SK-N-DZ (cell line): ENCODE measurements at regions not wholly inside any gene's neighbourhood (a gene's known extent, or its start where the extent isn't known, plus 50 kb on each side); places are given as distances from the start of the nearest gene placed in this dataset.
"Not testable (repeated sequence)": the region's sequence is repeated elsewhere in the genome, so short reads cannot be mapped to it uniquely, and the experiment has no call there.

Experiments used
- DNase-seq: peaks from one replicate; pipeline ENCODE4 v3.0.0-alpha.2; 2015; ENCODE audit warnings: low spot score

DNA sequence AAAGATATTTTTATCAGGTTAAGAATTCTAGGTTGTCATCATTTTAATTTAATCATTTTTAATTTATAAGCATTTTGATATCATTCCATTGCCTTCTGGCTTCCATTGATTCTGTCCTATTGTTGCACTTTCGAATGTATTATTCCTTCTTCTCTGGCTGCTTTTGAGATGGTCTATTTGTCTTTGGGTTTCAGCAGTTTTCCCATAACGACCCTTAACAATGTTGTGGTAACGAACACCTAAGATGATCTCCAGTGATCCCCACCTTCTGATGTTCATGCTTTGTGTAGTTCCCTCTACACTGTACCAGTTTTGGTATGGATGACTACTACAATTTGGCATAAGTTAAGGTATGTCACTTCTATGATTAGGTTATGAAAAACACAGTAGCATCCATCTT is 59.9 kb downstream of the MINAR1 start:
- DNase-seq, result no peak

DNA sequence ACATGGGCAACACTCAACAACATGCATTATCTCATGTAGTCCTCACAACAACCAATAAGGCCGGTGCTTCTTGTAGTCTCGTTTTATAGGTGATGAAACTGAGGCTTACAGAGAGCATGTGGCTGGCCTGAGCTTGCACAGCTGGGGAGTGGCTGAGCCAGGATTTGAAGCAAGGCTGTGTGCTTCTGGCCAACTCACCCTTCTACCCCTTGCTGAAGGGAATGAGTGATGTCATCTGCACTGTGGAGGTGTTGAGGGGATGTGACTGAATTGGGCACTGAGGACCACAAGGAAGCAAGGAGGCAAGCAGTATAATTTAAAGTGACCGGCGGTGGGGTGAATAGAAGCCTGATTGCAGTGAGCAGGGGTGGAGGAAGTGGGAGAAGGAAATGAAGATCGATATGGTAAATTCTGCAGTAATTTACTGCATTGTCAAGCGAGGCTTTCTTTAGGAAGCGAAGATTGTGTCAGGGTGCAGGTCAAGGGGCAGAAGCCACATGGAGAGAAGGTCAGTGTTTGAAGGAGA is 62.3 kb downstream of the MINAR1 start:
- DNase-seq, result no peak

- DNase-seq, result no peak
These were observed 63.0 kb downstream of the MINAR1 start for GRCh38 chr15:79494963-79495755.

DNA sequence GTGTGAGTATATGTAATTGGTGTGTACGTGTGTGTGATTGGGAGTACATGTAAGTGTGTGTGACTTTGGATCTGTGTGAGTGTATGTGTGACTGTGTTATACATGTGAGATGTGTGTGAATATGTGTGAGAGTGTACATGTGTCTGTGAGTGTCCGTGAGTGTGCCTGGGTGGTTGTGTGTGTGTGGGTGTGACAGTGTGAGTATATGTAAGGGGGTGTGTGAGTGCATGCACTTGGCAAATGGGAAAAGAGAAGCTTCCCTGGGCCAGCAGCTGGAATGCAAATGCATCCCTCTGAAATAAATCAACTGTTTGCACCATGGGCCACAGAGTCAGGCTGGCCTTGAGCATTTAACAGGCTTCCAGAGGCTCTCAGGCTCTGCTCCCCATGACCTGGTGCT is 63.6 kb downstream of the MINAR1 start:
- no peak for DNase-seq

DNA sequence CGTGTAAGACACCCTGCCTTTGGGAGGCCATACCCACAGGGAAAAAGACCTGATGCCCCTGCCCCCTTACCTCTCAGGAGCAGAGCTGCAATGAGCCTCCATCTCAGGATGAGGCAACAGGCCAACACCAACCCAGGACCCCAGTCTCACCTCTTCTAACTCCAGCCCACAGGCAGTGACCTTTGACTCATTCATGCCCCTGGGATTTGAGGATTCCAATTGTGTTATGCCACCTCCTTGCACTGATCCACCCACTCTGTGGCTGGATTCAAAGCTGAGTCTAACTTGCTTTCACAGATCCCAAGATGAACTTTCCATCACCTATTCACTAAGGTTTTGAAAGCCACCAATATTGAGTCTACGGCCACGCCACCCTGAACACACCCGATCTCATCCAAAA is 64.7 kb downstream of the MINAR1 start:
- no peak for DNase-seq

- no peak for DNase-seq
These were observed 69.0 kb downstream of the MINAR1 start for GRCh38 chr15:79501086-79501485.

GRCh38 chr15:79505956-79506355 is 73.8 kb downstream of the MINAR1 start:
- DNase-seq, result no peak

GRCh38 chr15:79512844-79513243 is 80.7 kb downstream of the MINAR1 start:
- DNase-seq, result not testable (repeated sequence)

GRCh38 chr15:79513417-79513816 is 81.3 kb downstream of the MINAR1 start:
- no peak for DNase-seq

- DNase-seq, result no peak
These were observed 81.8 kb downstream of the MINAR1 start for GRCh38 chr15:79513940-79514339.

DNA sequence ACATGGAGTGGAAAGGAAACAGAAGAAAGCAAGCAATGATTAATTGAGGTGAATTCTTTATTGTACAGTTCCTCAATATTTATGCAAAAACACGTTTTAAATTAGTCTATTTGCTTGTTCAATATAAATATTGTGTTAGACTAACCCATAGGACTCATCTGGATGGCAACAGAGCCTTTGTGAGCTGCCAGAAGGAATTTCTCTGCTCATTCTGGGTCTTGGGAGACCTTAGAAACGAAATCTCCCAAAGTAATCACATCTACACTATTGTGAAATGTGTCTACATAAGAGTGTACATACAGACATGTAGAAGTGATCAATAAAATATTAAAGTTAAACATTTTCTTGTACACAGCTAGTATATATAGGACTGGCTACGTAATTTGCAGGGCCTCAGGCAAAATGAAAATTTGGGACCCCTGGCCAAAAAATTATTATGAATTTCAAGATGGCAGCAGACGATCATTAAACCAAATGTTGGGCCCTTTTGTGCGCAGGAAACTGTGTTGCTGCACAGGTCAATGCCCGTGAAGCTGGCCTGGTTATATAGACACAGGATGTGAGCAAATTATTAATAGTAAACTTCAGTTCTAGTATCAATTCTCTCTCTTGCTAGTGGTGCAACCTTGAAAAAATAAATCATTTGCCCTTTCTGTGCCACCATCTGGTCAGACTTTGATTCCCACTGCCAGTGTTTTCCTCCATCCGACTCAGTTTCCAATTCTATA is 83.3 kb downstream of the MINAR1 start:
- no peak for DNase-seq

DNA sequence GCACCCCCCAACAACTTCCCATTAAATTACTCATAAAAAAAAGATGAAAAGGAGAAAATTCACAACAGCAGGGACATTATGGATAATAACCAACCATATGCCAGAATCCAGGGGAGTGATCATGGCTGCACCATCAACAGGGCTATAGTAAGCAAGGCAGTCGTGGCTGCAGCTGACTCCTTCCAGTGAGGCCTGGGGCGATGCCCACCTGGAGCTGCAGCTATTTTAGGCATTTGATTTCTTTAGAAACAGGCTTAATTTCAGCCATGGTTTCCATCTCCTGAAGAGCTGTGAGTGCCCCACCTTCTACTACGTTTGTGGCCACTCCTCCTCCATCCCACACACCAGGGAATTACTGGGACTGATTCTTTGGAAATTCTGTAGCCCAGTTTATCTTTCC is 84.0 kb downstream of the MINAR1 start:
- DNase-seq, result no peak

DNA sequence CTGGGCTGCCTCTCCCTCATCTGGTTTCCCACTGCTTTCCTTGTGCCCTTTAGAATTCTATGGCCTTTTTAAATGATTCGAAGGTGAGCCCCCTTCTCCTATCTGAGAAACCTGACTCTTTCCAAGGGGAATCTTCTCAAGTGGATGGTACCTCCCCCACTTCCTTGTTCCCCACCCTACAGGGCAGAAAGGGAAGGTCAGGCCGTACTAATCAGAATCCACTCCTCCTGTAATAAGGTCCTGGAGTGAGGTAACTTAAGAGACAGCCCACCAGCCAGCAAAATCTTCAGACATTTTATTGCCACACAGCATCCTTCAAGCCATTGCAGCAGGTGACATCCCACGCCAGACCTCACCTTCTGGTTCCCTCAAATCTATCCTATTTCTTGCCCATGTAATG is 84.5 kb downstream of the MINAR1 start:
- no peak for DNase-seq

GRCh38 chr15:79519628-79520027 is 87.5 kb downstream of the MINAR1 start:
- no peak for DNase-seq

GRCh38 chr15:79520654-79521053 is 88.5 kb downstream of the MINAR1 start:
- DNase-seq, result no peak

GRCh38 chr15:79522656-79523055 is 90.5 kb downstream of the MINAR1 start:
- DNase-seq, result no peak

GRCh38 chr15:79523266-79523665 is 91.1 kb downstream of the MINAR1 start:
- DNase-seq, result peak; percentile 17

- no peak for DNase-seq
These were observed 92.4 kb downstream of the MINAR1 start for GRCh38 chr15:79524531-79524930.

- peak; percentile 10 for DNase-seq
These were observed 94.2 kb downstream of the MINAR1 start for GRCh38 chr15:79526376-79526775.

DNA sequence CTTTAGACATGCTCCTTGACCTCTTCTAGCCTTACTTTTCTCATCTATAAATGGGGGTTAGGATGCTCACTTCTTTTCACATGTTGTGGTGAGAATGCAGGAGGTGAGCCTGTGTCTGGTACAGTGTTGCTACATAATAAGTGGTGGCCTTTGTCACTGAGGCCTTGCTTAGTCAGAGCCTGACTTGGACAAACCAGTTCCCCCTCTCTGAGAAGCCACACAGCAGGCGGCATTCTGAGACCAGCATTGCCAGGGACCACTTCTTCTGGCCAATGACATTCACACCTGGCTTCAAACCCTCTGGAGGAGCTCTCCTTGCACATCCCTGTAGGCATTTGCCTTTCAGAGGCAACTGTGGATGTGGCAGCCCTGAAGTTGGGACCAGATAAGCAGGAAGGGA is 95.7 kb downstream of the MINAR1 start:
- DNase-seq, result no peak

GRCh38 chr15:79529157-79529785 is 97.1 kb downstream of the MINAR1 start:
- DNase-seq, result peak; percentile 71

- no peak for DNase-seq
These were observed 103.4 kb downstream of the MINAR1 start for GRCh38 chr15:79535536-79535935.
